Chondrocyte (in vitro differentiated cells): ENCODE measurements at regions not wholly inside any gene's neighbourhood (a gene's known extent, or its start where the extent isn't known, plus 50 kb on each side); places are given as distances from the start of the nearest gene placed in this dataset.

ENCODE experiments used
- DNase-seq: peaks from one replicate; pipeline ENCODE4 v3.0.0; 2021; ENCODE audit warnings: mixed read lengths, low spot score
- H3K27ac Mint-ChIP-seq: one replicate; pipeline ENCODE4 v1.8.0; 2021; ENCODE audit warnings: mild to moderate bottlenecking, moderate library complexity, mixed read lengths; ENCODE audit not compliant: unreplicated experiment
- H3K27me3 Mint-ChIP-seq: 2 replicates; pipeline ENCODE4 v1.8.0; 2021; ENCODE audit warnings: low read depth, mixed read lengths
- H3K36me3 Mint-ChIP-seq: 2 replicates; pipeline ENCODE4 v1.8.0; 2021; ENCODE audit warnings: low read depth, mixed read lengths
- H3K4me1 Mint-ChIP-seq: 2 replicates; pipeline ENCODE4 v1.8.0; 2021; ENCODE audit warnings: low read depth, mild to moderate bottlenecking, mixed read lengths
- H3K4me3 Mint-ChIP-seq: one replicate; pipeline ENCODE4 v1.8.0; 2021; ENCODE audit warnings: mild to moderate bottlenecking, moderate library complexity, mixed read lengths; ENCODE audit not compliant: unreplicated experiment
- H3K9me3 Mint-ChIP-seq: 2 replicates; pipeline ENCODE4 v1.8.0; 2021; ENCODE audit warnings: low read depth, mixed read lengths
- CTCF ChIP-seq: fragments of 200-600 bp; sonication (generic); IDR thresholded peaks from 2 replicates; pipeline ENCODE4 v1.5.0; 2021; ENCODE audit warnings: antibody characterized with exemption, mild to moderate bottlenecking, moderate library complexity

DNA sequence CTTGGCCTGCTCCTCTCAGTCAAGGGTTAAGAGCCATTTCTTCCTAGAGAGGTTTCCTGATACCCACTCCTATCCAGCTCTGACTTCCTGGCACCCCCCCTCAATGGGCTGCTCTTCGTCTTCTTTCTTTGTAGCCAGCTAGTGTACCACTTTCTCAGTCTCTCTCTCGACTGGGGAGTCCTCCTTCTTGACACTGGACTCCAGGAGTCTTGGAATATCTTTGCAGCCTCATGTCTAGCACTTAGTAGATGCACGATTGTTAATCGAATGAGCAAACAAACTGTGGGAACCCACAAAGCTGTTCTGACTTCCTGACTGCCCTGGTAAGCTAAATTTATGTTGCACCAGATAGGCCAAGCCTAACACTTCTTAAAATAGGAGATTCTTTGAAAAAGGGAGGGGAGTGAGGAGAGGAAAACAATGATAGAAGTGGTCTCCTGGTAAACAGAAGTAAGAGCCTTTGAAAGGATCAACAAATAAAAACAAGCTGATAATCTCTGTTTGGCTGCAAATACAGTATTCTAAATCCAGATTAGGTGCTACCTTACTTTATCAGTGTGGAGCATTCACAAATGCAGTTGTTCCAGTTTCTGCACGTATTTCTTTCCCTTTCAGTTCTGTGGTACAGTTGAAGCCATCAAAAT lies 160.1 kb upstream of the CITED2 start:
- TF ChIP-seq CTCF, result no peak
- Mint-ChIP-seq H3K4me3 (no peak overlapping the region), H3K27me3 (no peaks in the 10 kb centered on the region), H3K27ac (peak overlapping the region; percentile 86), H3K4me1 (peaks cover 60% of the 10 kb centered on the region), H3K9me3 (no peaks in the 10 kb centered on the region), H3K36me3 (no peaks in the 10 kb centered on the region)
- no peak for DNase-seq

- no peak for TF ChIP-seq CTCF
- Mint-ChIP-seq H3K27ac (peak overlapping the region; percentile 86), H3K4me3 (peak overlapping the region; percentile 5), H3K9me3 (no peaks in the 10 kb centered on the region), H3K4me1 (peaks cover 57% of the 10 kb centered on the region), H3K27me3 (no peaks in the 10 kb centered on the region), H3K36me3 (no peaks in the 10 kb centered on the region)
- DNase-seq, result no peak
These were observed 159.4 kb upstream of the CITED2 start for GRCh38 chr6:139533573-139534471.

- Mint-ChIP-seq H3K4me1 (peaks cover 52% of the 10 kb centered on the region), H3K9me3 (no peaks in the 10 kb centered on the region), H3K4me3 (peak overlapping the region; percentile 5), H3K36me3 (no peaks in the 10 kb centered on the region), H3K27me3 (no peaks in the 10 kb centered on the region), H3K27ac (peak overlapping the region; percentile 86)
- no peak for DNase-seq
- no peak for TF ChIP-seq CTCF
These were observed 158.7 kb upstream of the CITED2 start for GRCh38 chr6:139533171-139533570.

DNA sequence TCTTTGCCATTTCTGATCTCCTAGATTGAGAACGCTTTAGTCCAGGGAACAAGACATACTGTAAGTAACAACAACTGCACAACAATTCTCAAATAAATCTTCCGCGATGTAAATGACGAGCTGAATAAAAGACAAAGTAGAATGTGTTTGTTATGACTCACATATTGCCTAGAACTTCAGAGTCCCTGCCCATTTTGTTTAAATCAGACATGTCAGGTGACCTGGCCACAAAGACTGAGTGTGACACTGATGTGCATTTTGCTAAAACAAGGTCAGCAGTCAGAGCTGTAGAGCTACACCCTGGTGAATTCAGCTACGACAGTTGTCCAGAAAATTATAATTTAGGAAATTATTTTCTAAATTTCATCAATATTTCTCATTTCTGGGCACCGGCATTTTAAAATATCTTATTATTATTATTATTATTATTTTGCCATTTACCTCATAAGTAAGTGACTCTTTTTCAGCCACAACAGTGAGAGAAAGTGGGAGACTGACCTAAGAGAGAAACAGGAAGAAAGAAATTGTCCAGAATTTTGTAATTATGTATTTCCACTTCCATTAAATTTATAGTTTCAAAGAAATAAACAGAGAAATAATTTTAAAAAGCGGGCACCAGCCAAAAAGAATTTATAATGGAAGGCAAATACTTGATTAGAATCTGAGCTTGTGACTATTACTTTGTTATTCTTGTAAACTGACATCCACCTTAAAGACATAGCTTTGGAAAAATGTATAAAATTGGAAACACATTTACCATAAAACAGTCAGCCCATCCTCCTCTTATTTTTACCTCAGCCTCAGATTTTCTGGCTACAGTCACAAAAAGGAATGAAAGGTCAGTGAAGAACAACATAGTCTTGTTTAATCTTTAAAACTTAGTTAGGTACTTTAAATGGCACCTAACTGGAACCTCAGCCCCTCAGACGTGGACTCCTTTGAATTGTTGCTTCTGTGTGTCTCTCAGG lies 157.0 kb upstream of the CITED2 start:
- Mint-ChIP-seq H3K4me1 (peaks cover 42% of the 10 kb centered on the region), H3K36me3 (no peaks in the 10 kb centered on the region), H3K27me3 (no peaks in the 10 kb centered on the region), H3K27ac (peak overlapping the region; percentile 68), H3K9me3 (peaks cover 7% of the 10 kb centered on the region), H3K4me3 (no peak overlapping the region)
- no peak for DNase-seq
- TF ChIP-seq CTCF, result no peak

- Mint-ChIP-seq H3K36me3 (no peaks in the 10 kb centered on the region), H3K4me3 (no peak overlapping the region), H3K27ac (peak overlapping the region; percentile 54), H3K27me3 (no peaks in the 10 kb centered on the region), H3K9me3 (peaks cover 7% of the 10 kb centered on the region), H3K4me1 (peaks cover 37% of the 10 kb centered on the region)
- TF ChIP-seq CTCF, result no peak
- DNase-seq, result no peak
These were observed 156.1 kb upstream of the CITED2 start for GRCh38 chr6:139530561-139530960.
